Stimulated activated naive B cell treated with anti-CD40 and anti-IgM and Interleukin-4, amounts not matched to agents 10 μg/mL and 1 μg/mL and 100 μg/mL, for 72 hours (primary cell): ENCODE measurements at regions not wholly inside any gene's neighbourhood (a gene's known extent, or its start where the extent isn't known, plus 50 kb on each side); places are given as distances from the start of the nearest gene placed in this dataset.

ENCODE experiments used
- ATAC-seq, 2 donors: fragments of 150-1000 bp; cut with Tn5 transposase; replicated peaks; 2 replicates each; pipeline ENCODE4 v1.10.0; 2021; ENCODE audit warnings: moderate library complexity in 1 of 2
- DNase-seq: peaks from one replicate; pipeline ENCODE4 v3.0.0; 2021
- H3K27ac Mint-ChIP-seq: one replicate; pipeline ENCODE4 v1.8.0; 2022; ENCODE audit warnings: mild to moderate bottlenecking, mixed read lengths
- H3K27me3 Mint-ChIP-seq, 2 donors: one replicate each; pipeline ENCODE4 v1.8.0; 2022; ENCODE audit warnings: mixed read lengths in 2 of 2
- H3K36me3 Mint-ChIP-seq, 2 donors: one replicate each; pipeline ENCODE4 v1.8.0; 2022; ENCODE audit warnings: mixed read lengths in 2 of 2, mild to moderate bottlenecking in 1 of 2
- H3K4me1 Mint-ChIP-seq, 2 donors: one replicate each; pipeline ENCODE4 v1.8.0; 2022; ENCODE audit warnings: mixed read lengths in 2 of 2, mild to moderate bottlenecking in 1 of 2
- H3K4me3 Mint-ChIP-seq, 2 donors: one replicate each; pipeline ENCODE4 v1.8.0; 2022; ENCODE audit warnings: mild to moderate bottlenecking in 2 of 2, mixed read lengths in 2 of 2, moderate library complexity in 1 of 2
- H3K9me3 Mint-ChIP-seq, 2 donors: one replicate each; pipeline ENCODE4 v1.8.0; 2022; ENCODE audit warnings: mixed read lengths in 2 of 2, mild to moderate bottlenecking in 1 of 2

DNA sequence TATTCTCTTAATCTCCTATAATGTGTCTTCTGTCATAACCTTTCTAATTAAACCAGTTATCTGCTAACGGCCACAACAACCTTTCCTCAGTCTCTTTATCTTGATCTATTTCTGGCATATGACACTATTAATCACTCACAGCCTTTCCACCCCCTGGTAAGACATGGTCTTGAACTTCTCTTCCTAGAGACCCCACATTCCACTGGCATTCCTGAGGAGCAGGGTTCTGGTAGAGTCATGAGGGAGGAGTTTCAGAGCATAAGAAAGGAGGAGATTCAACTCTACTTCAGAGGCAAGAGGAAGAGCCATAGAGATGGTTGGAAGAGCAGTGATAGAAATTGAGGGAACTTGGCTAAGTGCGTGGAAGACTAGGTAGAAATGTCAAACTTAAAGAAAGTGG, 325.6 kb downstream of the BLID start:
- peaks cover 7 to 9% of the 10 kb centered on the region in 2 donors for H3K9me3 Mint-ChIP-seq
- ATAC-seq (no peak), DNase-seq (no peak)
- H3K27ac Mint-ChIP-seq = no peak overlapping the region
- no peaks in the 10 kb centered on the region for H3K4me1 Mint-ChIP-seq
- H3K27me3 Mint-ChIP-seq = peaks cover 31 to 47% of the 10 kb centered on the region in 2 donors
- H3K4me3 Mint-ChIP-seq = no peak overlapping the region
- peaks cover 5 to 6% of the 10 kb centered on the region in 2 donors for H3K36me3 Mint-ChIP-seq

DNA sequence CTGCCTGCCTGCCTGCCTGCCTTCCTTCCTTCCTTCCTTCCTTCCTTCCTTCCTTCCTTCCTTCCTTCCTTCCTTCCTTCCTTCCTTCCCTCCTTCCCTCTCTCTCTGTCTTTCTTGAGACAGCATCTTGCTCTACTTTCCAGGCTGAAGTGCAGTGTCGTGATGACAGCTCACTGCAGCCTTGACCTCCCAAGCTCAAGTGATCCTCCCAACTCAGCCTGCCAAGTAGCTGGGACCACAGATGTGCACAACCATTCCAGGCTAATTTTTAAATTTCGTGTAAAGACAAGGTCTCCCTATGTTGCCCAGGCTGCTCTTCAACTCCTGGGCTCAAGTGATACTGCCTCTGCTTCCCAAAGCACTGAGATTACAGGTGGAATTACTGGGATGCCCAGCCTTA, 328.2 kb upstream of the SORL1-AS1 start:
- Mint-ChIP-seq H3K27ac (no peak overlapping the region), H3K4me1 (no peaks in the 10 kb centered on the region), H3K27me3 (peaks cover 6 to 15% of the 10 kb centered on the region in 2 donors), H3K4me3 (no peak overlapping the region), H3K36me3 (no peaks in the 10 kb centered on the region), H3K9me3 (peaks cover under 1 to 7% of the 10 kb centered on the region in 2 donors)
- no peak for ATAC-seq
- DNase-seq = no peak

DNA sequence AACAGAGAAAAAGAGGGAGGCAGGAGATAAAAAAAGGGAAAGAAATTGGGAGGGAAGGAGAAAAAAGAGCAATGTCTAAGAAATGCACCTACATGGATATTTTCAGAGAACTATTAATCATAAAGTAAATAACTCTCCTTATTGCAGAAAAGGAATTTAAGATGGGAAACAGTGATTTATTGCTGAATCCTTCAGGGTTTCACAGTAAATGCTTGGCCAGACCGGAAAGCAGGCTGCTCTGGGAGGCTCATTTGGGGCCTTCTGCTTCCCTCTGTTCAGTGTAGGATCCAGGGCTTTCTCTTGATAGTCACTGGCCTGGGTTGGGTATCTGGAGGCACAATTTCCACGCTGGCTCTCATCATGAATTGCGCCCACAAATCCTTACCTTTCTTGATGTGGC, 324.3 kb upstream of the SORL1-AS1 start:
- Mint-ChIP-seq H3K27me3 (no peaks in the 10 kb centered on the region), H3K4me3 (no peak overlapping the region), H3K27ac (no peak overlapping the region), H3K9me3 (peaks cover 0 to 3% of the 10 kb centered on the region in 2 donors), H3K36me3 (no peaks in the 10 kb centered on the region), H3K4me1 (no peaks in the 10 kb centered on the region)
- no peak for ATAC-seq
- DNase-seq = no peak

DNA sequence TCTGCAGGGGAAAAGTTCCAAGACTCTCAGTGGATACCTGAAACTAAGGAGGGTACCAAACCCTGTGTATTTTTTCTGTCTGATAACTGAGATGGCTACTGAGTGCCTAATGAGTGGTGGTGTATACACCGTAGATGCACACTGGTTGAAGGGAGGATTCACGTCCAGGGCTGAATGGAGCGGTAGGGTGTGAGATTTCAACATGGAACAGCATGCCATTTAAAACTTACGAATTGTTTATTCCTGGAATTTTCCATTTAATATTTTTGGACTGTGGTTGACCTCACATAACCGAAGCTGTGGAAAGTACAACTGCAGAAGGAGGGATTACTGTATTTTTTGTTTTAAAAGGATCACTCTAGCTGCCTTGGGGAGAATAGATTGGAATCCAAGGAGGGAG, 322.5 kb upstream of the SORL1-AS1 start:
- DNase-seq (no peak), ATAC-seq (no peak)
- Mint-ChIP-seq H3K9me3 (no peaks in the 10 kb centered on the region), H3K27ac (no peak overlapping the region), H3K4me3 (no peak overlapping the region), H3K27me3 (no peaks in the 10 kb centered on the region), H3K36me3 (no peaks in the 10 kb centered on the region), H3K4me1 (no peaks in the 10 kb centered on the region)

DNA sequence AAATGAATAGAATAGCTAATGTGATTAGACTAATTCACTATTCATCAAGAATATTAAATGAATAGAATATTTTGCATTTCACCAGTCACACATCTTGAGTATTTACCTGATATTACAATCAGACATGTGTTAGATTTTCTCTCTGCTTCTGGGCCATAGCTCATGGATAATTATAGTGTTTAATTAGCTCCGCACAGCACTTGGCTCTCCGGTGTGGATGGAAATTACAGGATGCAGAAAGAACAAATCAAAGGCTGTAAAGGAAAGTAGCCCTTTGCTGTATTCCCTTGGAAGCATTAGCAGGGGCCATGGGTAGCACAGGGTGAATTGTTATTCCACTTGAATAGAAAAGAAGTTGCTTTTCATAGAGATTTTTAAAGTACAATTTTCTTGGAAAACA, 320.3 kb upstream of the SORL1-AS1 start:
- H3K36me3 Mint-ChIP-seq = no peaks in the 10 kb centered on the region
- peaks cover 12 to 16% of the 10 kb centered on the region in 2 donors for H3K4me1 Mint-ChIP-seq
- H3K27me3 Mint-ChIP-seq = no peaks in the 10 kb centered on the region
- ATAC-seq = no peak
- no peak overlapping the region for H3K4me3 Mint-ChIP-seq
- DNase-seq = no peak
- H3K27ac Mint-ChIP-seq = no peak overlapping the region
- H3K9me3 Mint-ChIP-seq = peaks cover 0 to 4% of the 10 kb centered on the region in 2 donors

DNA sequence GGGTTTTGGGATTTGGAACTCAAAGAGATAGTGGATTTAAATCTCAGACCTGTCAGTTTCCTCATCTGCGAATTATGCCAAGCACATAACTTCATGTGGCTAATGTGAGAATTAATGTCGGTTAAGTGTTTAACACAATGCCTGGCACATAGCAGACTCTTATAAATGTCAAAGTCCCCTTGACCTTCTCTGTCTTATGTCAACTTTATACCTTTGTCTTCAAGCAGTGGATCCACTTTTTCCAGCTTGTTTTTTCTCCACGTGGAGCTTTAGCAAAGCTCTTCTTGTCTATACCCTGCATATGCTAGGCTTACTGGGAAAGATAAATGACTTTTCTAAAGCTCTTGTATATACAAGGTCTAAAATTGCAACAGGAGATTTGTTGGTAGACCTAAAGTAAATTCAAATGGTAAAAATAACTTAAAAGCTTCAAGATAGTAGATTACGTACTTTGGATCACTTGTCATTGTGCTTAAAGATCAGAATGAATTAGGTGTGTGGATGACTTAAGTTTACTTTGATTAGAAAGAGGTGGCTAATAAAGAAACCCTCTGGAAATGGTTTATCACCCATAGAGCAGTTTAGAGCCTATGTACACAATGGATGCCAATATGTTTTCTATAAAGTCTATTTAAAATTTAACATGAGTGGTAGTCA, 318.3 kb upstream of the SORL1-AS1 start:
- ATAC-seq (no peak), DNase-seq (no peak)
- Mint-ChIP-seq H3K36me3 (no peaks in the 10 kb centered on the region), H3K9me3 (peaks cover 0 to 4% of the 10 kb centered on the region in 2 donors), H3K27me3 (no peaks in the 10 kb centered on the region), H3K4me1 (peaks cover 18 to 26% of the 10 kb centered on the region in 2 donors), H3K4me3 (no peak overlapping the region), H3K27ac (no peak overlapping the region)

DNA sequence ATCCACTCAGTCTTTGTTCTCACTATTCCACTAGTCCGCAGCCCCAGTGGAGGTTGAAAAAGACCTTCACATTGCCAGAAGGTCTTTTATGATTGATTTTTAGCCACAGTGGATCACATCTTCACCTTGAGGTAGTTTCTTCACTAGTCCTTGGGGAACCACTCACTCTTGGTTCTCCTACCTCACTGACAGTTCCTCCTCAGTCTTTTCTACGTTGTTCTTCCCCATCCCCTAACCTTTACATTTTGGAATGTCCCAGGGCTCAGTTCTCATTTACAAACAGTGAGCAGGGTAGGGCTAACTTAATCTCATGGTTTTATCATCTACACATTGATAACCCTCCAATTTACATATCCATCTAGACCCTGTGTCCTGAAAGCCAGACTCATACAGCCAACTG, 316.4 kb upstream of the SORL1-AS1 start:
- DNase-seq = peak; percentile 12
- H3K4me3 Mint-ChIP-seq = peak overlapping the region; percentile 49 to 66
- H3K9me3 Mint-ChIP-seq = peaks cover 0 to 4% of the 10 kb centered on the region in 2 donors
- peak overlapping the region; percentile 92 for H3K27ac Mint-ChIP-seq
- no peaks in the 10 kb centered on the region for H3K36me3 Mint-ChIP-seq
- H3K4me1 Mint-ChIP-seq = peaks cover 22 to 32% of the 10 kb centered on the region in 2 donors
- ATAC-seq = peak; percentile 75 to 77
- H3K27me3 Mint-ChIP-seq = no peaks in the 10 kb centered on the region

DNA sequence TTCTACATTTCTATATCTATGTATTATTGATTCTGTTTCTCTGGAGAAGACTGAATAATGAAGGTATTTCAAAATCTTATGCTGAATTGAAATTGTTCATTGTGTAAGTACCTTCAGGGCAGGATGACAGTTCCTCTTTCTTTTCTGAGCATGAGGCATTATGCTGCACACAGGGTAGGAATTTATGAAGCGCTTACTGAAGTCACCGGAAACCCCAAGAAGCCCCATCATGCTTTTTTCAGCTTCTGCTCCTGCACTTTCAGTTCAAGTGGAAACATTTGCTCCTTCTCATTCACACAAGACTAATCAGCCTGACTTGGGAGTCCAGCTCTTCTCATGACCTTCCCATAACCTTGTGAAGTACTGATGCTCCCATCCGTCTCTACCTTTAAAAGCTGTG, 314.7 kb upstream of the SORL1-AS1 start:
- peak; percentile 82 for ATAC-seq
- H3K36me3 Mint-ChIP-seq = no peaks in the 10 kb centered on the region
- H3K4me3 Mint-ChIP-seq = peak overlapping the region in 1 of 2 donors; percentile 44
- DNase-seq = peak; percentile 50
- H3K4me1 Mint-ChIP-seq = peaks cover 32 to 48% of the 10 kb centered on the region in 2 donors
- peaks cover 0 to 4% of the 10 kb centered on the region in 2 donors for H3K9me3 Mint-ChIP-seq
- H3K27ac Mint-ChIP-seq = peak overlapping the region; percentile 91
- no peaks in the 10 kb centered on the region for H3K27me3 Mint-ChIP-seq

DNA sequence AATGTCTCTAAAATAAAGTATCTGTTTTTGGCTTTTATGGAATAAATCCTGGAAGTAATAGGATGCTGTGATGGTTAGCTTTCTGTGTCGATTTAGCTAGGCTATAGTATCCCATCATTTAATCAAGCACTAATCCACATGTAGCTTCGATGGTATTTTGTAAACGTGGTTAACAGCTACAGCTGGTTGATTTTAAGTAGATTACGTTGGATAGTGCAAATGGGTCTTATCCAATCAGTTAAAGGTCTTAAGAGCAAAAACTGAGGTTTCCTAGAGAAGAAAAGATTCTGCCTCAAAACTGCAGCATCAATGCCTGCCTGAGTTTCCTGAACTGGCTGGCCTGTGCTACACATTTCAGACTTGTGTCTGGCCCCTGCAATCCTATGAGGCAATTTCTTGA, 314.2 kb upstream of the SORL1-AS1 start:
- Mint-ChIP-seq H3K27me3 (no peaks in the 10 kb centered on the region), H3K4me1 (peaks cover 32 to 48% of the 10 kb centered on the region in 2 donors), H3K9me3 (peaks cover 0 to 4% of the 10 kb centered on the region in 2 donors), H3K27ac (no peak overlapping the region), H3K36me3 (no peaks in the 10 kb centered on the region), H3K4me3 (no peak overlapping the region)
- peak; percentile 8 to 18 for ATAC-seq
- DNase-seq = no peak

DNA sequence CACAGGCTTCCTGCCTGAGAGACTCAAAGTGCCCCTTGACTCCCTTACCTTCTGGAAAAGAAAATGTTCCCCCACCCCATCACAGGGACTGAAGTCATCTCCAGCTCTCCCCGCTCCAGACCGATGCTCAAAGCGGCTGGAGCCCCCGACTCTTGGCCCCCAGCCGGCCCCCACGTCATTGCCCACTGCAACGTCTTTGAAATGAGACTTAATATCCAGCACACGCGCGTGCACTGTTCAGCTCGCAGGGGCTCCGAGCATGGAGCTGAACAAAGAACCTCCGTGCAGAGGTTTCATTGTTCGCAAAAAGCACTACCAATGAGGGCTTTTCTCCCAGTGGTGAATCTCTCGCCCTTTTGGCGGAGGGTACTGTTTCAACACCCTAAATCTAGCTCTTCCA, 313.4 kb upstream of the SORL1-AS1 start:
- DNase-seq (no peak), ATAC-seq (no peak)
- Mint-ChIP-seq H3K27me3 (no peaks in the 10 kb centered on the region), H3K36me3 (no peaks in the 10 kb centered on the region), H3K4me1 (peaks cover 32 to 48% of the 10 kb centered on the region in 2 donors), H3K9me3 (peaks cover 0 to 4% of the 10 kb centered on the region in 2 donors), H3K27ac (peak overlapping the region; percentile 27), H3K4me3 (no peak overlapping the region)

DNA sequence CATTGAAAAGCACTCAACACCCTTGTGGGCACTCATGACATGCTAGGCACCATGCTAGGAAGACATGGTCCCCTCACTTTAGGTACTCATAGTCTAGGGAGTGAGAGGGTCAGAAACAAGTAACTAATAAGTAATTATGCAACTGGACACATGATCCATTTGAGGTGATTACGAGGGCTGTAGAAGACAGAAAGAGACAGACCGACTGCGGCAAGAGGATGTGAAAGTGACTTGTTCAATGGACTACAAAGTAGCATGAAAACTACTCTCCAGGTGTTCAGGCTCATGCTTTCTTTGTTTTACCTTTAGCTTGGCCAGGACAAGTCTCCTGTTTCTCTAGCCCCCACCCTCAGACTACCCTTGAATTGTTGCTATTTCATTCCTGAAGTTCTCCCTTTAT, 310.8 kb upstream of the SORL1-AS1 start:
- H3K27me3 Mint-ChIP-seq = no peaks in the 10 kb centered on the region
- peak; percentile 62 to 72 for ATAC-seq

DNA sequence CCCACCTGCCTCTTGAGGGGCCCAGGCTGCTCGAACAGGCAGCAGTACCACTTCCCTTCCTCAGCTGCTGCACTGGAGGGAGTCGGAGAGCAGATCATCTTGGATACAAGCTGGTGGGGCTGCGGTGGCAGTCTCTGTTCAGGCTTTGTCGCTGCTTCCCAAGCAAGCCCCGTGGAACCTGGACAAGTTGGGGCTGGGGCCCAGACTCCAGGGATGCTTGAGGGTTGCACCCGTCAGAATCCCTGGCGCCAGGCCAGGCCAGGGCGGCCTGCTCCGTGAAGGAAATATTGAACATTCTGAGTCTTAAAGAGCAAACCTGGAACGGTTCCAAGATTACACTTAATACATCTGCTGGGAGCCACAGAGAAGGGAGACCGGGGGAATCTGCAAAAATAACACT, 310.1 kb upstream of the SORL1-AS1 start:
- Mint-ChIP-seq H3K27ac (no peak overlapping the region), H3K4me3 (no peak overlapping the region)
- no peak for ATAC-seq

More for the DNA sequence above, 310.8 kb upstream of the SORL1-AS1 start:
- peak; percentile 1 for DNase-seq
- no peak overlapping the region for H3K27ac Mint-ChIP-seq
- no peaks in the 10 kb centered on the region for H3K36me3 Mint-ChIP-seq
- H3K4me3 Mint-ChIP-seq = no peak overlapping the region
- peaks cover 20 to 32% of the 10 kb centered on the region in 2 donors for H3K4me1 Mint-ChIP-seq
- no peaks in the 10 kb centered on the region for H3K9me3 Mint-ChIP-seq

DNA sequence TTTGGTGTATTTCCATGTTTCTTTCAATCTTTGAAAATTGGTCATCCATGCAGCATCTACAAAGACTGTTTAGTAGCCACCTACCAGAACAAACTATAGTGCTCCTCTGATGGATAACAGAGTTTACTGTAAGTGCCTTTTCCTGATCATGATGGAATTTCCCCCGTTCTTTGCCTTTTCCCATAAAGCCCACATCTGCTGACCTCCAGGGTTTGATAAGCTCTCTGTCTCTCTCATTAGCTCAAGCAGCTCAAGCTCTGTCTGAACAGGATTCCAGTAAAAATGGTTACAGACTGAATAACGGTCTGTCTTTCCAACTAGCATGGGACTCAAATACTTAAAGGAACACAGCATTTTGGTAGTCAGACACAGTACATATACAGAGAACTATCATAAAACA, 308.4 kb upstream of the SORL1-AS1 start:
- H3K36me3 Mint-ChIP-seq = no peaks in the 10 kb centered on the region
- H3K27ac Mint-ChIP-seq = no peak overlapping the region
- H3K27me3 Mint-ChIP-seq = no peaks in the 10 kb centered on the region
- no peaks in the 10 kb centered on the region for H3K9me3 Mint-ChIP-seq
- ATAC-seq (no peak), DNase-seq (no peak)
- peaks cover 15 to 23% of the 10 kb centered on the region in 2 donors for H3K4me1 Mint-ChIP-seq
- no peak overlapping the region for H3K4me3 Mint-ChIP-seq

More for the DNA sequence above, 310.1 kb upstream of the SORL1-AS1 start:
- H3K36me3 Mint-ChIP-seq = no peaks in the 10 kb centered on the region
- no peak for DNase-seq
- peaks cover 18 to 30% of the 10 kb centered on the region in 2 donors for H3K4me1 Mint-ChIP-seq
- no peaks in the 10 kb centered on the region for H3K9me3 Mint-ChIP-seq
- no peaks in the 10 kb centered on the region for H3K27me3 Mint-ChIP-seq

DNA sequence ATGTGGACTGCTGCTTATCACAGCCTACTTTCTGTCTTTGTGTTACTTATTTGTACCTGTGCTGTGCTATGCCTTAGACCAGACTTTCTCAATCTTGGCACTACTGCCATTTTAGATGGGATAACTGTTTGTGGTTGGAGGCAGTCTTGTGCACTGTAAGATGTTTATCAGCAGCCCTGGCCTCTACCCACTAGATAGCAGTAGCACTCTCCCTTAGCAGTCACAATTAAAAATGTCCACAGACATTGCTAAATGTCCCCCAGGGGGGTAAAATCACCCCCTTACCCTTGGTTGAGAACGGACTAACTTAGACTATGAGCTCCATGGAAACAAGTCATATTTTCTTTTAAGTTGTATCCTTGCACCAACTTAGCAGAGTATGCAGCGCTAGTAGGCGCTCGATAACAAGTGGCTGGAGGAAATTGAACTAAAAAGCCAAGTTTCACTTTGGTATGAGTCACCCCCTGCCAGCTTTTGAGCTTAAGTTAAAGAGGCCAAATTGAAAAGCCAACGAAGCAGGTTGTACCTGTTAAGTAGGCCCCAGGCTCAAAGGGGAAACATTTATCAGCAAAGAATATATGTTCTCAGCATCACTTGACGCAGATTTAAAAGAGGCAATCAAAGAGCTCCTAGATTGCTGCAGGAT, 304.8 kb upstream of the SORL1-AS1 start:
- no peak overlapping the region for H3K4me3 Mint-ChIP-seq
- no peak overlapping the region for H3K27ac Mint-ChIP-seq
- DNase-seq (no peak), ATAC-seq (no peak)
- H3K27me3 Mint-ChIP-seq = peaks cover 0 to 5% of the 10 kb centered on the region in 2 donors
- H3K4me1 Mint-ChIP-seq = peaks cover 0 to under 1% of the 10 kb centered on the region in 2 donors
- no peaks in the 10 kb centered on the region for H3K36me3 Mint-ChIP-seq
- H3K9me3 Mint-ChIP-seq = no peaks in the 10 kb centered on the region

DNA sequence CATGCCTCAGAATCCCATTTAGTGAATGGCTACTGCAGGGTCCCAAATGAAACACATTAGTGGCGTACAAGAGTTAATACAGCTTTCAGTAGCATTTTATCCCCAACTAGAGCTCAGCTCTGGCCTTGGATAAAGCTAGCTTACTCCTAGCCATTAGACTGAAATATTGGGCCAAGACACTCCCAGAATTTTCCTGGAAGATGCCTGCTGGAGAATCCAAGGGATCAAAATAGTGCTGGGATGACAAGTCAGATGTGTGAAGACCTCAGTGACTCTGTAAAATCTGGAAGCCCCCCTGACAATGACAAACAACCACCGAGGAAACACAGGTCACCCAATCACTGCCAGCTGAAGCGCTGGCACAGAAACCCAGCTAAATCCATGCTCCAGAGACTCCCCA, 303.1 kb upstream of the SORL1-AS1 start:
- DNase-seq = no peak
- Mint-ChIP-seq H3K27me3 (peaks cover 0 to 5% of the 10 kb centered on the region in 2 donors), H3K27ac (peak overlapping the region; percentile 59), H3K9me3 (no peaks in the 10 kb centered on the region), H3K4me1 (no peaks in the 10 kb centered on the region), H3K36me3 (no peaks in the 10 kb centered on the region), H3K4me3 (no peak overlapping the region)
- ATAC-seq = no peak
